ENCODE measurements at regions not wholly inside any gene's neighbourhood (a gene's known extent, or its start where the extent isn't known, plus 50 kb on each side); places are given as distances from the start of the nearest gene placed in this dataset.
A peak's percentile ranks its signal among the peaks of the same experiment; 100 is the strongest.

GRCh38 chr2:180523621-180524340 is 456.6 kb upstream of the UBE2E3 start:
- TF ChIP-seq TAF1 (IDR thresholded peaks at IDR 0.05; ENCODE audit: low read depth, low read length): no peak
- no peak for TF ChIP-seq POLR2AphosphoS5 (IDR thresholded peaks at IDR 0.05; ENCODE audit: low read depth, low read length)
- no peak for TF ChIP-seq SPI1 (IDR thresholded peaks at IDR 0.05; ENCODE audit: low read depth, low read length)
- TF ChIP-seq POU2F2 (IDR thresholded peaks at IDR 0.05; ENCODE audit: low read depth, low read length): no peak
- TF ChIP-seq POLR2A (IDR thresholded peaks at IDR 0.05; ENCODE audit: low read depth, low read length): no peak
- no peak for TF ChIP-seq PAX5 (IDR thresholded peaks at IDR 0.05; ENCODE audit: insufficient read depth, low read length, severe bottlenecking)
- DNase-seq (ENCODE audit: insufficient read length, low spot score): no peak

GRCh38 chr2:180520921-180521581 is 459.4 kb upstream of the UBE2E3 start:
- DNase-seq (ENCODE audit: insufficient read length, low spot score) (no peak), FAIRE-seq (no peak)
- TF ChIP-seq POLR2A (IDR thresholded peaks at IDR 0.05; ENCODE audit: low read depth, low read length) (no peak), PAX5 (IDR thresholded peaks at IDR 0.05; ENCODE audit: insufficient read depth, low read length, severe bottlenecking) (no peak), TAF1 (IDR thresholded peaks at IDR 0.05; ENCODE audit: low read depth, low read length) (no peak), SPI1 (IDR thresholded peaks at IDR 0.05; ENCODE audit: low read depth, low read length) (no peak), POU2F2 (IDR thresholded peaks at IDR 0.05; ENCODE audit: low read depth, low read length) (no peak)

More at GRCh38 chr2:180523621-180524340, 456.6 kb upstream of the UBE2E3 start:
- no peak for FAIRE-seq

- DNase-seq (ENCODE audit: insufficient read length, low spot score): no peak
- TF ChIP-seq PAX5 (IDR thresholded peaks at IDR 0.05; ENCODE audit: insufficient read depth, low read length, severe bottlenecking): no peak
- no peak for TF ChIP-seq TAF1 (IDR thresholded peaks at IDR 0.05; ENCODE audit: low read depth, low read length)
- no peak for TF ChIP-seq POU2F2 (IDR thresholded peaks at IDR 0.05; ENCODE audit: low read depth, low read length)
- TF ChIP-seq SPI1 (IDR thresholded peaks at IDR 0.05; ENCODE audit: low read depth, low read length): no peak
- no peak for TF ChIP-seq POLR2A (IDR thresholded peaks at IDR 0.05; ENCODE audit: low read depth, low read length)
- TF ChIP-seq POLR2AphosphoS5 (IDR thresholded peaks at IDR 0.05; ENCODE audit: low read depth, low read length): no peak
- no peak for FAIRE-seq
These were observed 460.2 kb upstream of the UBE2E3 start for GRCh38 chr2:180520206-180520605.

GRCh38 chr2:180519276-180519675 is 461.1 kb upstream of the UBE2E3 start:
- no peak for TF ChIP-seq TAF1 (IDR thresholded peaks at IDR 0.05; ENCODE audit: low read depth, low read length)
- no peak for TF ChIP-seq POU2F2 (IDR thresholded peaks at IDR 0.05; ENCODE audit: low read depth, low read length)
- TF ChIP-seq PAX5 (IDR thresholded peaks at IDR 0.05; ENCODE audit: insufficient read depth, low read length, severe bottlenecking): no peak
- TF ChIP-seq POLR2A (IDR thresholded peaks at IDR 0.05; ENCODE audit: low read depth, low read length): no peak
- no peak for TF ChIP-seq SPI1 (IDR thresholded peaks at IDR 0.05; ENCODE audit: low read depth, low read length)
- TF ChIP-seq POLR2AphosphoS5 (IDR thresholded peaks at IDR 0.05; ENCODE audit: low read depth, low read length): no peak
- DNase-seq (ENCODE audit: insufficient read length, low spot score): no peak
- no peak for FAIRE-seq

- FAIRE-seq (no peak), DNase-seq (ENCODE audit: insufficient read length, low spot score) (no peak)
- TF ChIP-seq PAX5 (IDR thresholded peaks at IDR 0.05; ENCODE audit: insufficient read depth, low read length, severe bottlenecking) (no peak), POU2F2 (IDR thresholded peaks at IDR 0.05; ENCODE audit: low read depth, low read length) (no peak), TAF1 (IDR thresholded peaks at IDR 0.05; ENCODE audit: low read depth, low read length) (no peak), POLR2AphosphoS5 (IDR thresholded peaks at IDR 0.05; ENCODE audit: low read depth, low read length) (no peak), POLR2A (IDR thresholded peaks at IDR 0.05; ENCODE audit: low read depth, low read length) (no peak), SPI1 (IDR thresholded peaks at IDR 0.05; ENCODE audit: low read depth, low read length) (peak; percentile 25; the same call in 1 of the 2 replicates)
These were observed 464.2 kb upstream of the UBE2E3 start for GRCh38 chr2:180516232-180516631.

- DNase-seq (ENCODE audit: insufficient read length, low spot score) (no peak), FAIRE-seq (no peak)
- TF ChIP-seq POU2F2 (IDR thresholded peaks at IDR 0.05; ENCODE audit: low read depth, low read length): no peak
These were observed 467.0 kb upstream of the UBE2E3 start for GRCh38 chr2:180513389-180513788.

GRCh38 chr2:180508458-180508857 is 471.9 kb upstream of the UBE2E3 start:
- FAIRE-seq (no peak), DNase-seq (ENCODE audit: insufficient read length, low spot score) (no peak)
- TF ChIP-seq POLR2A (IDR thresholded peaks at IDR 0.05; ENCODE audit: low read depth, low read length) (no peak), POLR2AphosphoS5 (IDR thresholded peaks at IDR 0.05; ENCODE audit: low read depth, low read length) (no peak), POU2F2 (IDR thresholded peaks at IDR 0.05; ENCODE audit: low read depth, low read length) (no peak), SPI1 (IDR thresholded peaks at IDR 0.05; ENCODE audit: low read depth, low read length) (no peak), TAF1 (IDR thresholded peaks at IDR 0.05; ENCODE audit: low read depth, low read length) (no peak), PAX5 (IDR thresholded peaks at IDR 0.05; ENCODE audit: insufficient read depth, low read length, severe bottlenecking) (no peak)

- DNase-seq (ENCODE audit: insufficient read length, low spot score): no peak
- TF ChIP-seq SPI1 (IDR thresholded peaks at IDR 0.05; ENCODE audit: low read depth, low read length): no peak
- TF ChIP-seq POU2F2 (IDR thresholded peaks at IDR 0.05; ENCODE audit: low read depth, low read length): no peak
- no peak for TF ChIP-seq POLR2AphosphoS5 (IDR thresholded peaks at IDR 0.05; ENCODE audit: low read depth, low read length)
- no peak for TF ChIP-seq TAF1 (IDR thresholded peaks at IDR 0.05; ENCODE audit: low read depth, low read length)
- TF ChIP-seq PAX5 (IDR thresholded peaks at IDR 0.05; ENCODE audit: insufficient read depth, low read length, severe bottlenecking): no peak
- no peak for TF ChIP-seq POLR2A (IDR thresholded peaks at IDR 0.05; ENCODE audit: low read depth, low read length)
- no peak for FAIRE-seq
These were observed 473.4 kb upstream of the UBE2E3 start for GRCh38 chr2:180507028-180507427.

- DNase-seq (ENCODE audit: insufficient read length, low spot score) (no peak), FAIRE-seq (no peak)
- TF ChIP-seq SPI1 (IDR thresholded peaks at IDR 0.05; ENCODE audit: low read depth, low read length) (no peak), POLR2AphosphoS5 (IDR thresholded peaks at IDR 0.05; ENCODE audit: low read depth, low read length) (no peak), POLR2A (IDR thresholded peaks at IDR 0.05; ENCODE audit: low read depth, low read length) (no peak)
These were observed 475.2 kb upstream of the UBE2E3 start for GRCh38 chr2:180505203-180505602.
